MM.1S (cell line): ENCODE measurements at regions not wholly inside any gene's neighbourhood (a gene's known extent, or its start where the extent isn't known, plus 50 kb on each side); places are given as distances from the start of the nearest gene placed in this dataset.

Experiments
- DNase-seq: peaks from one replicate; pipeline ENCODE4 v3.0.0-alpha.2; 2015
- H2AFZ ChIP-seq: fragments of 300-600 bp; sonication (generic); 2 replicates; pipeline ENCODE4 v1.6.0; 2016; ENCODE audit warnings: antibody characterized with exemption, low read length
- H3F3A ChIP-seq: fragments of 300-600 bp; sonication (generic); 2 replicates; pipeline ENCODE4 v1.6.1; 2016; ENCODE audit warnings: mild to moderate bottlenecking, antibody characterized with exemption, low read length, moderate library complexity, mixed read lengths; ENCODE audit not compliant: insufficient read depth
- H3K27ac ChIP-seq: fragments of 300-600 bp; sonication (generic); 2 replicates; pipeline ENCODE4 v1.5.1; 2016; ENCODE audit warnings: mild to moderate bottlenecking, low read length
- H3K27me3 ChIP-seq: fragments of 300-600 bp; sonication (generic); replicated peaks from 2 replicates; pipeline ENCODE4 v1.6.0; 2016; ENCODE audit warnings: low read length; ENCODE audit not compliant: insufficient read depth
- H3K36me3 ChIP-seq: fragments of 300-600 bp; sonication (generic); replicated peaks from 2 replicates; pipeline ENCODE4 v1.6.1; 2016; ENCODE audit warnings: mild to moderate bottlenecking, low read length, mixed read lengths; ENCODE audit not compliant: insufficient read depth
- H3K4me1 ChIP-seq: fragments of 300-600 bp; sonication (generic); 2 replicates; pipeline ENCODE4 v1.6.1; 2016; ENCODE audit warnings: low read length, mixed read lengths
- H3K4me2 ChIP-seq: fragments of 300-600 bp; sonication (generic); 2 replicates; pipeline ENCODE4 v1.6.0; 2016; ENCODE audit warnings: low read depth, low read length
- H3K4me3 ChIP-seq: fragments of 300-600 bp; sonication (generic); 2 replicates; pipeline ENCODE4 v1.5.1; 2016; ENCODE audit warnings: low read length, mixed read lengths
- H3K79me2 ChIP-seq: fragments of 300-600 bp; sonication (generic); 2 replicates; pipeline ENCODE4 v1.6.1; 2016; ENCODE audit warnings: mixed run types, low read length, mixed read lengths
- H3K9ac ChIP-seq: fragments of 300-600 bp; sonication (generic); 2 replicates; pipeline ENCODE4 v1.6.1; 2016; ENCODE audit warnings: low read length, mixed read lengths
- H3K9me2 ChIP-seq: fragments of 300-600 bp; sonication (generic); replicated peaks from 2 replicates; pipeline ENCODE4 v1.6.1; 2016; ENCODE audit warnings: mild to moderate bottlenecking, low read length, mixed read lengths; ENCODE audit not compliant: insufficient read depth
- H3K9me3 ChIP-seq: fragments of 300-600 bp; sonication (generic); replicated peaks from 2 replicates; pipeline ENCODE4 v1.6.1; 2016; ENCODE audit warnings: mild to moderate bottlenecking, low read length, mixed read lengths; ENCODE audit not compliant: insufficient read depth
- H4K20me1 ChIP-seq: fragments of 300-600 bp; sonication (generic); 2 replicates; pipeline ENCODE4 v1.6.1; 2016; ENCODE audit warnings: mild to moderate bottlenecking, low read length, moderate library complexity, mixed read lengths; ENCODE audit not compliant: insufficient read depth
- CTCF ChIP-seq: fragments of 300-600 bp; sonication (generic); IDR thresholded peaks from 2 replicates; pipeline ENCODE4 v1.5.1; 2016; ENCODE audit warnings: antibody characterized with exemption, low read length, mixed read lengths
- EZH2 ChIP-seq: fragments of 300-600 bp; sonication (generic); optimal IDR thresholded peaks from 2 replicates; pipeline ENCODE3; 2017; ENCODE audit warnings: low read depth, mild to moderate bottlenecking, antibody characterized with exemption, low read length, mixed read lengths
- EZH2phosphoT487 ChIP-seq: fragments of 300-600 bp; sonication (generic); IDR thresholded peaks from 2 replicates; pipeline ENCODE4 v1.6.1; 2018; ENCODE audit warnings: antibody characterized with exemption, low read length

GRCh38 chr1:177798614-177799013, 171.2 kb downstream of the SEC16B start:
- Histone ChIP-seq H3K4me2 (peak overlapping the region; percentile 56), H3K36me3 (no peaks in the 10 kb centered on the region), H2AFZ (no peak overlapping the region), H3K4me3 (peak overlapping the region; percentile 13; the same call in 1 of the 2 replicates), H3K9me2 (no peaks in the 10 kb centered on the region), H3K9me3 (no peaks in the 10 kb centered on the region), H4K20me1 (no peaks in the 10 kb centered on the region), H3K79me2 (no peaks in the 10 kb centered on the region), H3F3A (peaks cover 36% of the 10 kb centered on the region), H3K4me1 (peaks cover 54% of the 10 kb centered on the region), H3K27ac (peak overlapping the region; percentile 53; the same call in 1 of the 2 replicates), H3K9ac (0 out of 2 replicates have a peak overlapping the region, but pooled peaks have one; percentile 2), H3K27me3 (no peaks in the 10 kb centered on the region; the same call in 1 of the 2 replicates)
- DNase-seq, result peak; percentile 85
- TF ChIP-seq CTCF (no peak), EZH2 (no peak), EZH2phosphoT487 (no peak)

DNA sequence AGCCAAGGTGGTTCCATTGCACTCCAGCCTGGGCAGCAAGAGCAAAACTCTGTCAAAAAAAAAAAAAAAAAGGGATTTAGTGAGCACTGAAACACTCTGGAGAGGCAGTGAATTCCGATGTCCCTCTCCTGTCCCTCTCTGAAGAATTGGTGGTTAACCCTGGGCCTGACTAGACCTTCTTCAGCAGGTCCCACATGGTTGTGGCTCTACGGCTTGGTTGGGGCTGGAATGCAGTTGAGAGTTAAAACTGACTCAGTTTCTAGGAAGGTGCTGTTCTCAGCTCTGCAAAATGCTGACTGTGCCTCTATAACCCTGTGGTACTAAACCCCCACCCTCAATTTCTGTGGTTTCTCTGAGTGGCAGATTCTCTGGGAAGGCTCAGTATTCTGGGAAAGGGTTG, 173.3 kb downstream of the SEC16B start:
- Histone ChIP-seq H3K27ac (no peak overlapping the region), H3K79me2 (no peaks in the 10 kb centered on the region), H4K20me1 (no peaks in the 10 kb centered on the region), H3K9me3 (no peaks in the 10 kb centered on the region), H3K9ac (no peak overlapping the region), H3K4me2 (no peak overlapping the region), H3K4me3 (no peak overlapping the region), H3K36me3 (no peaks in the 10 kb centered on the region), H3F3A (peaks cover 36% of the 10 kb centered on the region), H3K4me1 (peaks cover 50% of the 10 kb centered on the region), H3K9me2 (no peaks in the 10 kb centered on the region), H3K27me3 (no peaks in the 10 kb centered on the region), H2AFZ (no peak overlapping the region)
- DNase-seq, result no peak
- TF ChIP-seq CTCF (no peak), EZH2phosphoT487 (no peak), EZH2 (no peak)

DNA sequence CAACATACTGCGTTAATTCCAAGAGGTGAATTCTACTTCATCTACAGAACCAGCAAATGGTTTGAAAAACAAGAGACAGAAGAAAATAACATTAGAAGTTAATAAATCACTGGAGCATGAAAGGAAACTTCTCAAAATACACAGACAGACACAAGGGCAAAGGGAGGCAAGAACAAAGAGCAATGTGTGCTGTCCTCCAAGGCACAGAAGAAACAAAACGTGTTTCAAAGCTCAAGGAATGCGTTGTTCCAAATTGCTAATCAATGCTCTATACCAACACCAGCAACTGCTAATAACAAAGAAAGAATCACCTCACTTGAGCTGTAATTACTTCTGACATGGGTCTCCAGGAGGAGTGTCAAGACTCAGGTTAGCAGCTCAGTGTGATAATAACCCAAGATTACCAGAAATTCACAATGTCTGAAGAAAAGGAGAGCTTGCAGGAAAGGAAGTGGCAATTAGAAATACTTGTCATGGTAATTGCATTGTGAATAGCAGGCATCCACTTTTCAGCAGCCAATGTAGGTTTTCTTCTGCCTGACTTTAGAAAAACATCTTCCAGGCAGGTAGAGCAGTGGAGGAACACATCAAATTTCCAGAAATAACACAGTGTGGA, 175.4 kb downstream of the SEC16B start:
- Histone ChIP-seq H3K27me3 (no peaks in the 10 kb centered on the region), H3K4me1 (peaks cover 38% of the 10 kb centered on the region), H2AFZ (no peak overlapping the region), H3K4me3 (no peak overlapping the region), H3K79me2 (no peaks in the 10 kb centered on the region), H3K27ac (no peak overlapping the region), H3K4me2 (no peak overlapping the region), H4K20me1 (no peaks in the 10 kb centered on the region), H3F3A (peaks cover 15% of the 10 kb centered on the region), H3K9ac (no peak overlapping the region), H3K9me3 (no peaks in the 10 kb centered on the region), H3K9me2 (no peaks in the 10 kb centered on the region), H3K36me3 (no peaks in the 10 kb centered on the region)
- TF ChIP-seq EZH2 (no peak), CTCF (no peak), EZH2phosphoT487 (no peak)
- DNase-seq, result no peak
